Fibroblast of lung (primary cell): ENCODE measurements at regions not wholly inside any gene's neighbourhood (a gene's known extent, or its start where the extent isn't known, plus 50 kb on each side); places are given as distances from the start of the nearest gene placed in this dataset.

Source experiments
- CTCF ChIP-seq, 2 donors: IDR thresholded peaks in 1 of 2; conservative IDR thresholded peaks in 1 of 2; 1 replicate in 1 of 2; 2 replicates in 1 of 2; pipeline ENCODE4 v1.5.1; 2011 to 2012; ENCODE audit warnings: low read length in 2 of 2, control low read depth in 1 of 2, inconsistent platforms in 1 of 2, low read depth in 1 of 2, mild to moderate bottlenecking in 1 of 2
- EZH2 ChIP-seq: IDR thresholded peaks from 2 replicates; pipeline ENCODE4 v1.5.1; 2012; ENCODE audit warnings: low read length, control low read depth, mild to moderate bottlenecking; ENCODE audit errors: missing control alignments

GRCh38 chr2:220575963-220576362 lies 948.5 kb downstream of the SLC4A3 start:
- TF ChIP-seq EZH2 = no peak
- no peak for TF ChIP-seq CTCF (conservative IDR thresholded peaks at IDR 0.05 in 1 of 2, IDR thresholded peaks at IDR 0.05 in 1 of 2; ENCODE audit: low read depth in 1 of 2, low read length in 2 of 2)
